Vagina (tissue), 2 donors: ENCODE measurements at regions not wholly inside any gene's neighbourhood (a gene's known extent, or its start where the extent isn't known, plus 50 kb on each side); places are given as distances from the start of the nearest gene placed in this dataset.

Source experiments
- POLR2A ChIP-seq, 2 donors: fragments of 450-650 bp; IDR thresholded peaks; one replicate each; pipeline ENCODE4 v1.6.1; 2017; ENCODE audit warnings: antibody characterized with exemption in 2 of 2, mild to moderate bottlenecking in 2 of 2, moderate library complexity in 2 of 2
- POLR2AphosphoS5 ChIP-seq, 2 donors: sonication (generic); formaldehyde crosslinking; IDR thresholded peaks; one replicate each; pipeline ENCODE4 v1.9.0; 2017; ENCODE audit warnings: antibody characterized with exemption in 2 of 2, mild to moderate bottlenecking in 2 of 2, low read depth in 1 of 2; ENCODE audit not compliant: insufficient read depth in 1 of 2
- TF ChIP-seq, protein P1 (sequence below), 3 experiments: fragments of 450-650 bp in 2 of 3; fragments of 200-600 bp in 1 of 3; sonication (generic) in 1 of 3; IDR thresholded peaks; one replicate each; pipeline ENCODE4 v1.5.1; 2017 to 2019; ENCODE audit warnings: antibody characterized with exemption in 3 of 3, mild to moderate bottlenecking in 2 of 3, moderate library complexity in 2 of 3

- TF ChIP-seq, protein P1, sequence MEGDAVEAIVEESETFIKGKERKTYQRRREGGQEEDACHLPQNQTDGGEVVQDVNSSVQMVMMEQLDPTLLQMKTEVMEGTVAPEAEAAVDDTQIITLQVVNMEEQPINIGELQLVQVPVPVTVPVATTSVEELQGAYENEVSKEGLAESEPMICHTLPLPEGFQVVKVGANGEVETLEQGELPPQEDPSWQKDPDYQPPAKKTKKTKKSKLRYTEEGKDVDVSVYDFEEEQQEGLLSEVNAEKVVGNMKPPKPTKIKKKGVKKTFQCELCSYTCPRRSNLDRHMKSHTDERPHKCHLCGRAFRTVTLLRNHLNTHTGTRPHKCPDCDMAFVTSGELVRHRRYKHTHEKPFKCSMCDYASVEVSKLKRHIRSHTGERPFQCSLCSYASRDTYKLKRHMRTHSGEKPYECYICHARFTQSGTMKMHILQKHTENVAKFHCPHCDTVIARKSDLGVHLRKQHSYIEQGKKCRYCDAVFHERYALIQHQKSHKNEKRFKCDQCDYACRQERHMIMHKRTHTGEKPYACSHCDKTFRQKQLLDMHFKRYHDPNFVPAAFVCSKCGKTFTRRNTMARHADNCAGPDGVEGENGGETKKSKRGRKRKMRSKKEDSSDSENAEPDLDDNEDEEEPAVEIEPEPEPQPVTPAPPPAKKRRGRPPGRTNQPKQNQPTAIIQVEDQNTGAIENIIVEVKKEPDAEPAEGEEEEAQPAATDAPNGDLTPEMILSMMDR (IDR thresholded peaks at IDR 0.05): no peak
- TF ChIP-seq POLR2A (IDR thresholded peaks at IDR 0.05) (no peak), POLR2AphosphoS5 (IDR thresholded peaks at IDR 0.05; ENCODE audit: insufficient read depth in 1 of 2, low read depth in 1 of 2) (no peak)
These were observed 226.0 kb upstream of the TSHZ2 start for GRCh38 chr20:52746190-52746589.
